Activated naive CD4-positive, alpha-beta T cell treated with anti-CD3 and anti-CD28 coated beads for 36 hours (primary cell): ENCODE measurements at regions not wholly inside any gene's neighbourhood (a gene's known extent, or its start where the extent isn't known, plus 50 kb on each side); places are given as distances from the start of the nearest gene placed in this dataset.

Experiments
- CTCF ChIA-PET: fragments of 350-600 bp; sonication (Branson Sonifier 250); formaldehyde crosslinking; loops from one replicate; lab custom pipeline; 2021; ENCODE audit warnings: antibody characterized with exemption; lab: Charles Lee
- DNase-seq: peaks from one replicate; pipeline ENCODE4 v3.0.0-alpha.2; 2020
- H3K27ac Mint-ChIP-seq: one replicate; pipeline ENCODE4 v1.8.0; 2021; ENCODE audit warnings: mild to moderate bottlenecking, mixed read lengths
- H3K27me3 Mint-ChIP-seq: one replicate; pipeline ENCODE4 v1.8.0; 2021; ENCODE audit warnings: low read depth, mixed read lengths
- H3K36me3 Mint-ChIP-seq: one replicate; pipeline ENCODE4 v1.8.0; 2021; ENCODE audit warnings: low read depth, mixed read lengths
- H3K4me1 Mint-ChIP-seq: one replicate; pipeline ENCODE4 v1.8.0; 2021; ENCODE audit warnings: low read depth, mixed read lengths
- H3K4me3 Mint-ChIP-seq: one replicate; pipeline ENCODE4 v1.8.0; 2021; ENCODE audit warnings: mild to moderate bottlenecking, moderate library complexity, mixed read lengths
- H3K9me3 Mint-ChIP-seq: one replicate; pipeline ENCODE4 v1.8.0; 2021; ENCODE audit warnings: mixed read lengths
- intact Hi-C: fragments of 100-400 bp; cut with micrococcal nuclease; formaldehyde crosslinking; loops from one replicate; pipeline ENCODE4 v1.15.1; 2023

GRCh38 chr2:19230626-19231025 is 127.8 kb downstream of the OSR1 start:
- no peak overlapping the region for H3K27ac Mint-ChIP-seq
- CTCF ChIA-PET: no interaction called here
- H3K4me1 Mint-ChIP-seq: no peaks in the 10 kb centered on the region
- no peak for DNase-seq
- H3K4me3 Mint-ChIP-seq: no peak overlapping the region
- H3K9me3 Mint-ChIP-seq: no peaks in the 10 kb centered on the region
- no peaks in the 10 kb centered on the region for H3K36me3 Mint-ChIP-seq
- intact Hi-C loops: no loop called here
- no peaks in the 10 kb centered on the region for H3K27me3 Mint-ChIP-seq

- no peaks in the 10 kb centered on the region for H3K4me1 Mint-ChIP-seq
- intact Hi-C loops: no loop called here
- H3K9me3 Mint-ChIP-seq: no peaks in the 10 kb centered on the region
- no peaks in the 10 kb centered on the region for H3K27me3 Mint-ChIP-seq
- no peak overlapping the region for H3K27ac Mint-ChIP-seq
- no peaks in the 10 kb centered on the region for H3K36me3 Mint-ChIP-seq
- H3K4me3 Mint-ChIP-seq: no peak overlapping the region
- CTCF ChIA-PET: interaction anchor here (0.8 kb wide), 1 partner anchor 479 kb away, joined by 3 read pairs; no protein-coding TSS in a partner anchor
- no peak for DNase-seq
Observed at GRCh38 chr2:19228715-19229114, 129.7 kb downstream of the OSR1 start.

- Mint-ChIP-seq H3K27me3 (no peaks in the 10 kb centered on the region), H3K4me1 (no peaks in the 10 kb centered on the region), H3K36me3 (no peaks in the 10 kb centered on the region), H3K9me3 (no peaks in the 10 kb centered on the region), H3K27ac (no peak overlapping the region), H3K4me3 (no peak overlapping the region)
- intact Hi-C loops: no loop called here
- CTCF ChIA-PET: interaction anchor here (0.8 kb wide), 1 partner anchor 478 kb away, joined by 3 read pairs; no protein-coding TSS in a partner anchor
- no peak for DNase-seq
Observed at GRCh38 chr2:19228181-19228593, 130.2 kb downstream of the OSR1 start.

GRCh38 chr2:19226871-19227270 is 131.6 kb downstream of the OSR1 start:
- CTCF ChIA-PET: no interaction called here
- Mint-ChIP-seq H3K27ac (no peak overlapping the region), H3K36me3 (no peaks in the 10 kb centered on the region), H3K9me3 (no peaks in the 10 kb centered on the region), H3K27me3 (no peaks in the 10 kb centered on the region), H3K4me1 (no peaks in the 10 kb centered on the region), H3K4me3 (no peak overlapping the region)
- no peak for DNase-seq
- intact Hi-C loops: no loop called here

- CTCF ChIA-PET: no interaction called here
- intact Hi-C loops: no loop called here
- Mint-ChIP-seq H3K4me3 (no peak overlapping the region), H3K9me3 (no peaks in the 10 kb centered on the region), H3K27me3 (no peaks in the 10 kb centered on the region), H3K36me3 (no peaks in the 10 kb centered on the region), H3K4me1 (no peaks in the 10 kb centered on the region), H3K27ac (no peak overlapping the region)
- DNase-seq: no peak
Observed at GRCh38 chr2:19226386-19226785, 132.0 kb downstream of the OSR1 start.

- no peak overlapping the region for H3K27ac Mint-ChIP-seq
- H3K9me3 Mint-ChIP-seq: no peaks in the 10 kb centered on the region
- intact Hi-C loops: no loop called here
- no peaks in the 10 kb centered on the region for H3K4me1 Mint-ChIP-seq
- H3K4me3 Mint-ChIP-seq: no peak overlapping the region
- CTCF ChIA-PET: no interaction called here
- H3K27me3 Mint-ChIP-seq: no peaks in the 10 kb centered on the region
- no peaks in the 10 kb centered on the region for H3K36me3 Mint-ChIP-seq
- DNase-seq: no peak
Observed at GRCh38 chr2:19225931-19226330, 132.5 kb downstream of the OSR1 start.

- no peak overlapping the region for H3K27ac Mint-ChIP-seq
- no peak for DNase-seq
- no peaks in the 10 kb centered on the region for H3K4me1 Mint-ChIP-seq
- H3K4me3 Mint-ChIP-seq: no peak overlapping the region
- intact Hi-C loops: no loop called here
- CTCF ChIA-PET: no interaction called here
- H3K36me3 Mint-ChIP-seq: no peaks in the 10 kb centered on the region
- H3K9me3 Mint-ChIP-seq: no peaks in the 10 kb centered on the region
- no peaks in the 10 kb centered on the region for H3K27me3 Mint-ChIP-seq
Observed at GRCh38 chr2:19225126-19225525, 133.3 kb downstream of the OSR1 start.

GRCh38 chr2:19224486-19224885 is 133.9 kb downstream of the OSR1 start:
- Mint-ChIP-seq H3K4me3 (no peak overlapping the region), H3K4me1 (no peaks in the 10 kb centered on the region), H3K27me3 (no peaks in the 10 kb centered on the region), H3K9me3 (no peaks in the 10 kb centered on the region), H3K36me3 (no peaks in the 10 kb centered on the region), H3K27ac (no peak overlapping the region)
- CTCF ChIA-PET: no interaction called here
- DNase-seq: no peak
- intact Hi-C loops: no loop called here

GRCh38 chr2:19224011-19224410 is 134.4 kb downstream of the OSR1 start:
- H3K27ac Mint-ChIP-seq: no peak overlapping the region
- intact Hi-C loops: no loop called here
- DNase-seq: no peak
- no peaks in the 10 kb centered on the region for H3K9me3 Mint-ChIP-seq
- no peaks in the 10 kb centered on the region for H3K36me3 Mint-ChIP-seq
- no peaks in the 10 kb centered on the region for H3K4me1 Mint-ChIP-seq
- H3K27me3 Mint-ChIP-seq: no peaks in the 10 kb centered on the region
- CTCF ChIA-PET: no interaction called here
- H3K4me3 Mint-ChIP-seq: no peak overlapping the region

GRCh38 chr2:19219060-19219459 is 139.4 kb downstream of the OSR1 start:
- CTCF ChIA-PET: no interaction called here
- intact Hi-C loops: no loop called here

GRCh38 chr2:19218166-19218565 is 140.3 kb downstream of the OSR1 start:
- Mint-ChIP-seq H3K36me3 (no peaks in the 10 kb centered on the region), H3K4me1 (peaks cover 4% of the 10 kb centered on the region), H3K4me3 (no peak overlapping the region), H3K27me3 (no peaks in the 10 kb centered on the region), H3K9me3 (no peaks in the 10 kb centered on the region), H3K27ac (no peak overlapping the region)
- no peak for DNase-seq
- CTCF ChIA-PET: no interaction called here
- intact Hi-C loops: no loop called here

More at GRCh38 chr2:19219060-19219459, 139.4 kb downstream of the OSR1 start:
- H3K9me3 Mint-ChIP-seq: no peaks in the 10 kb centered on the region
- no peak overlapping the region for H3K4me3 Mint-ChIP-seq
- H3K36me3 Mint-ChIP-seq: no peaks in the 10 kb centered on the region
- no peak overlapping the region for H3K27ac Mint-ChIP-seq
- H3K4me1 Mint-ChIP-seq: peaks cover 4% of the 10 kb centered on the region
- no peak for DNase-seq
- no peaks in the 10 kb centered on the region for H3K27me3 Mint-ChIP-seq

GRCh38 chr2:19216676-19217602 is 141.5 kb downstream of the OSR1 start:
- Mint-ChIP-seq H3K4me3 (no peak overlapping the region), H3K4me1 (peaks cover 4% of the 10 kb centered on the region), H3K27ac (no peak overlapping the region), H3K9me3 (no peaks in the 10 kb centered on the region), H3K36me3 (no peaks in the 10 kb centered on the region), H3K27me3 (no peaks in the 10 kb centered on the region)
- DNase-seq: no peak
- CTCF ChIA-PET: no interaction called here
- intact Hi-C loops: no loop called here

- Mint-ChIP-seq H3K4me1 (peaks cover 4% of the 10 kb centered on the region), H3K9me3 (no peaks in the 10 kb centered on the region), H3K4me3 (no peak overlapping the region), H3K36me3 (no peaks in the 10 kb centered on the region), H3K27me3 (no peaks in the 10 kb centered on the region), H3K27ac (no peak overlapping the region)
- no peak for DNase-seq
- CTCF ChIA-PET: no interaction called here
- intact Hi-C loops: no loop called here
Observed at GRCh38 chr2:19216238-19216637, 142.2 kb downstream of the OSR1 start.
